NCI-H2081 (cell line): ENCODE measurements at regions not wholly inside any gene's neighbourhood (a gene's known extent, or its start where the extent isn't known, plus 50 kb on each side); places are given as distances from the start of the nearest gene placed in this dataset.
A peak's percentile ranks its signal among the peaks of the same experiment; 100 is the strongest.

Experiments used
- DNase-seq, 2 experiments: peaks; one replicate each; lab custom pipeline; 2025; lab: John Stamatoyannopoulos, UW

- DNase-seq, result peak; percentile 67 to 87
Measured at GRCh38 chr1:232519186-232519585, 110.7 kb downstream of the SIPA1L2 start.

GRCh38 chr1:232518349-232518748 lies 111.6 kb downstream of the SIPA1L2 start:
- no peak for DNase-seq

GRCh38 chr1:232517204-232517603 lies 112.7 kb downstream of the SIPA1L2 start:
- no peak for DNase-seq

- DNase-seq, result no peak
Measured at GRCh38 chr1:232515706-232516105, 114.2 kb downstream of the SIPA1L2 start.

DNA sequence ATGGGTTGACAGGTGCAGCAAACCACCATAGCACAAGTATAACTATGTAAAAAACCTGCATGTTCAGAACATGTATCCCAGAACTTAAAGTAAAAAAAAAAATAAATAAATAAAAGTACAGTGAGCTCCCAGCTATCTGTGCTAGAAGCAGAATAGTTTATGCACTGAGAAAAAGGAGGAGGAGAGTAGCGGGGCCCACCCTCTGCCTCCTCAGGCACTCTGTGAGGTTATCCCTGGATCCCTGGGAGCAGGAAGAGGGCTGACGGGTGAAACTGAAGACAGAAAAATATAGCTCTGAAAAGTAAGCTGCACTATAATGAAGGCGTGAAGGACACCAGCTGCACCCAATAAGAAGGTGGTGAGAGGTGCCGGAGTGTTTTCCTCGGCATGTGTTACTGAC lies 117.2 kb downstream of the SIPA1L2 start:
- DNase-seq, result no peak

- DNase-seq, result peak; percentile 15 to 42
Measured at GRCh38 chr1:232511172-232511571, 118.8 kb downstream of the SIPA1L2 start.

DNA sequence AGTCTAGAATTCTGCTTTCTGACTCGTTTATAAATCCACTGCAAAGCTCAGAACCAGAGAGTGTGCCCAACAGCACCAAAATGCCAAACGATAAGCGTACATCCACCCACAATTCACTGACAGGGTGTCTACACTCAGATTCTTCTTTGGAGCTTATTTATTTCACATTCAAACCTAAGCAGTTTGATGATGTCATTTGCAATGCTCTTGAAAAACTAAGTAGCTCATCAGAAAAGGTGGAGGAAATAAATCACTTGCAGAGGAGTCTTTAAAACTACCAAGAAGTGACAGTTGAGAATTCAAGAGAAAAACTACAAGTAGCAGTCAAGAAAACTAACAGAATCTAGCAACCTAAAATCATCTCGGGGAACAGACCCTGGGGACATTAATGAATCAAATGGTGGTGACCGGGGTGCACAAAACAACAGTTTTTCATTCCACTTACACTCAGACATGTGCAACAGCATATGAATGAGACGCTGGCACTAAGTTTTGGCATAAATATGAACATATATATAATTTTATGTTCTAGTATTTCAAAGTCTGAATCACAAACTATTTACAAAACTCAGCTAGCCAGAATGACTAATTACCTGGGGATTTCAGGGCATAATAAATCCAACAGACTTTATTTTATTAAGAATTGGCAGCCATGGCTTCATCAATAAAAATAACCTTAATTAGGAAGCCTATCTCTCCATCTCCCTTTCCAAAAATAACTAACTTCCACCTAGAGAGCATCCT lies 119.4 kb downstream of the SIPA1L2 start:
- no peak for DNase-seq

DNA sequence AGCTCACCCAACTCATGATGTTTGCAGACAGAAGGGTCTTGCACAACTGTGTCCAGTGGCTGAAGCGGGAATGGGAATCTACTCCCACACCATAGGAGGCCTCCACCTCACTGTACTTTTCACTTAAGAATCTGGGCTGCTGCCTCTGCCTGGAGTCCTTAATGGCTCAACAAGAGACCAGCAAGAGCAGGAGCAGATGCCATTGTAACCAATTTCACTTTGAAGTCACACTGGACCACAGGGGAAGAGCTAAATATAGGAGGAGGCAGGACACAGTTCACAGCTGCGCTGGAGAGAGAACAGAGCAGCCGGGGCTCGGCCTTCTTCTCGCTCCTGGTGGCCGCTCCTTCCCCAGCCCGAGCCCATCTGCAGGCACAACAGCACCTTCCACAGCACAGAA lies 120.4 kb downstream of the SIPA1L2 start:
- no peak for DNase-seq

GRCh38 chr1:232508130-232508701 lies 121.7 kb downstream of the SIPA1L2 start:
- no peak for DNase-seq

DNA sequence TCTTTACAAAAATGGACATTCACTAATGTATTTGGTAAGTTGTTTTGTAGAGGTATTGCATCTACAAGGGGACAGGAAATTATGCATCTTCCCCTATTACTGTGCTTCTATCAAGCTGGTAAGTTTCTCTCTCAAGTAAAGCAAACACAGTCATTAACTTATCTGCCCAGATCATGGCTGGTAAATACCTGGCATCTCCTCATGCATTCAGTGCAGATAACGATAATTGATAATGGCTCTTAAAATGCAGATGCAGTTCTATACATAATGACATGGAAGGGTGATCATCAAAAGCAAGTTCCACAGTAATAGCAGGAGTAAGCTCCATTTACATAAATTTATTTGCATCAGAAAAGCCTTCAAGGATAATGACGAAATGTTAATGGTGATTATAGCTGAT lies 122.4 kb downstream of the SIPA1L2 start:
- DNase-seq, result no peak

DNA sequence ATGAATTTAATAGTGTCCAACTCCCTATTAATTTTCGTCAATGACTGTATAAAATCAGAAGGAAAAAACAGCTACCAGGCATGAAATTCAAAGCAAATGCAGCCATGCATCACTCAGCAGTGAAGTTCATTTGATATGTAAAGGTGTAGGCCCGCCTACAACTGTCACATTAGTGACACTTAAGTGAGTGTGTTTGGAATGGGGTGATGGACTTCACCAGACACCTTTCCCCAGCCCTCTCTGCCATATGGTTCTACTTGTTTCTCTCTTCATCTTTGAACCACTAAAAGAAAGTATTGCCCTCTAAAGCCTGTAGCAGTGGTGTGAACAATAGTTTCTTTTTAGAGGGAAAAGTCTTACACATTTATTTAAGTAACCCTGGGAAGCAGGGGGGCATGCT lies 124.0 kb downstream of the SIPA1L2 start:
- no peak for DNase-seq

DNA sequence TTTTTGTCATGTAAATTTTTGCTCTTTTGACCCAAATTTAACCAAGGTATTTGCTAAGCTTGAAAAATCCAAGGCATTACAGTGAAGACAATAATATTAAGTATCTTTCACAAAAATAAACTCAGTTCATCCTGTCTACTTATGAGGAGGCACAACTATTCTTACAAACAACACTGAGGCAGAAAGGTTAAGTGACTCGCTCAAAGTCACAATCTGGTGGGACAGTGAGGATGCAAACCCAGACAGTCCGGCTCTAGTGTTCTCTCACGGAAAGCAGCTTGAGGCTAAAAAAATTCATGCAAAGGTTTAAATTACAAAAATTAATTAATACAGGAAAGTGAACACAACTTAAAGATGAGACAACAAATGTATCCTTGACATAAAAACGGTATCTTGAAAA lies 125.3 kb downstream of the SIPA1L2 start:
- DNase-seq, result no peak

DNA sequence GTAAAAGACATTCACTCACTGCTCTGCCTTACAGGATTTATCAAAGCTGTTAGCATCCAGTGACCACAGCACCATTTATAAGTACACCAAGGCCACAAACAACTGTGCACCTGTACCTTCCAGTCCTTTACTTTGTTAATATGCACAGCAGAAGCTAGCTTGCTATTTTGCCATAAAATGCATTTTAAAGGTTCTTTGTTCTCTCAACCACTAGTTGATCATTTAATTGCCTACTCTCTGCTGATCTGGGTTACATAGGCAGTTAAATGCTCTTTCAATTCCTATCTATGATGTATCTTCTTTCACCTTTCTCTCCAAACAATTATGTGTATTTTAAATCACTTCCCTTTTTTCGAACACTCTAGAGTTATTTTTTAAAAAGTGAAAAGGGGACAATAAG lies 126.4 kb downstream of the SIPA1L2 start:
- DNase-seq, result no peak

GRCh38 chr1:232501854-232502253 lies 128.1 kb downstream of the SIPA1L2 start:
- no peak for DNase-seq

- no peak for DNase-seq
Measured at GRCh38 chr1:232499188-232499587, 130.7 kb downstream of the SIPA1L2 start.

DNA sequence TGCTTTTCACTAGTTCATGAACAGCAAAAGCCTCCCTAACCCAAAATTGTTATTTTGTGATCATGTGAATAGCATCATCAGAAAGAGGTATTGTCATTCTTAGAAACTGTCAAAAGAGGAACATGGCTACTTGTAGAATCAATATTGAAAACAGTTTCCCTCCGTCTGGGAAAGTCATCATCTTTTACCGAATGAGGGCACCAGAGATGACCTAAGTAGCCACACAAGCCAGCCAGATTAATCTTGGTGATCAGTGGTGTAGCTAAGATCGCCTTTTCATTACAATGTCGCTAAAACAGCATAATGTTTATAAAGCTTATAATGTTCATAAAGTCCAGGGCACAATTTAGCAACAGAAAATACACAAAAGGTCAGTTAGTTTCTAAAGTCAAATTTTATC lies 136.1 kb downstream of the SIPA1L2 start:
- DNase-seq, result no peak

GRCh38 chr1:232489256-232489655 lies 140.7 kb downstream of the SIPA1L2 start:
- no peak for DNase-seq

DNA sequence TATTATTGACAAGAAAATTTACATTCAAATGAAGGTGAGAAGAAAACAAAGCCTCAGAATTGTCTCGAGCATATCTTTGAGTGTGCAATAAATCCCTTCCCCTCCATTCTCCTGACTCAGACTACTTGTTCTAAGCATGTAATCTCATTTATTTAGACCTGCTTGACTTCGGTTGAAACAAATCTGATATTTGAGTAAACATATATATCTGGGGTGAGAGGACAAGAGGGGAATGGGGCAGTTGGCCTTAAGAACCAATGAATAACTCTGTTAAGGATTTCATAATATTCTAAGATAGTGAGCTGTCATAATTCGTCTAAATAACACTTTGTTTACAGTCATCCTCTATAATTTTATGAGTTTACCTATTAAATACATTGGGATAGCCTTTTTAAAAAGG lies 142.7 kb downstream of the SIPA1L2 start:
- DNase-seq, result no peak

DNA sequence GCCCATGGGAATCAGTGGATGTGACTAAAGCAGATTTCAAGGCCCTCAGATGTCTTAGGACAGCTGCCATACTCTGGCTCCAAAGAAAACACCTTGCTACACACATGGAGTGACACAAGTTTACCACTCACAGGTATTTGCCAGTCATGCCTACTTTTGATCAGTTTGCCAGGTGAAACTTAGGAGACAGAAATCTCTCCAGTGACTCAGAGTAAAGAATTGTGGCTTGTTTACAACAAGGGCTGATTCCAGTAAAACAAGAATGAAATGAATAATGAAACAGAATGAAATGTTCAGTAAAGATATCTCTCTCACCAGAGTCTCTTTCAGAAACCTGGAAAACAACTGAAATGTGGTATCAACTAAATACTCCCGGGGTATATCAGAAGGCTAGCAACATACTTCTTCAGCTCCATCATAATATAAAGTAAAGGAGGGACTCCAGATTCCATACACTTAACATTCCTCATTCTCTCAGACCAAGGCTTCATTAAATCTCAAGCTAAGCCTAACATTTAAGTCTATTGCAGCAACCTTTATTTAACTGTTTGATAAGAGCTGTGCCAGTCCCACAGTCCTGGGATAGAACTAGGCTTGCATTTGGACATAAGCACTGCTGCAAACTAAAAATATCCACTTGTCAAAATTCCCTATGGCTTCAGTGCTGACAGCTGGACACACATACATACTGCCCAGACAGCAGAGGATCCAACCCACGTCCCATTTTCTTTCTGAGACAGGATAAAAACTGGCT lies 143.3 kb downstream of the SIPA1L2 start:
- DNase-seq, result no peak

- no peak for DNase-seq
Measured at GRCh38 chr1:232486006-232486405, 143.9 kb downstream of the SIPA1L2 start.

GRCh38 chr1:232484856-232485255 lies 145.1 kb downstream of the SIPA1L2 start:
- DNase-seq, result no peak

DNA sequence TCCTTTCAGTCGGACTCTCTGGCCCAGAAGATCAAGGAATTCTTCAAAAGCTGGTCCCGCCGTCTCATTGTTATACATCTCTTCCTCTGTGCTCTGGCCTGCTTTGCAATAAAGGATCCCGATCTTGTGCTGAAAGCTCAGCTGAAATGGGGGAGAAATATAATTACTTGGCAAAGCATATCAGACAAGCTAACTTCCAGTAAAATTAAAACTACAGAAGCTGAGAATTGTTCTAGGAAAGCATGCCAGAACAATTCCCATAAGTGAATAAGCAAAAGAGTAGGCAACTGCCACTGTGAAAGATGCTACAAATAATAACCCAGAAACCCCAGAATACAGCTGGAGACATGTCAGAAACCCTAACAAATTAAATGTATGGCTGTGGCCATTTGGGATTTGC lies 146.1 kb downstream of the SIPA1L2 start:
- DNase-seq, result no peak

DNA sequence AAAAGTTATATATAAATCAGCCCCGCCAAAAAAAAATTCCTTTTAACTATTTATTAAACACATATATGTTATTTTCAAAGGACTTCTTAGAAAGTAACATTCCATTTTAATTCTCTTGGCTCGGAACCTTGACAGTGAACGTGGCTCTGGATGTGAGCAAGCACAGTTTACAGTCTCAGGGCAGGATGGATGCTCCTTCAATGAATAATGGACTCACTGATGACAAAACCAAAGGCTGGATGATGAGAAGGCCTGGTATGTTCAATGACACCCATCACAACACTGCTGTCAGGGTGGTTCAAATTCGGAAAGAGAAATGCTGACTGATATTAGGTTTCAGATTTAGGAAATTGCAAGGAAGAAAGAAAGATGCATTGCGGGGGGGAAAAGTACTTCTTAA lies 148.8 kb downstream of the SIPA1L2 start:
- no peak for DNase-seq
